Fibroblast of villous mesenchyme (primary cell): ENCODE measurements at regions not wholly inside any gene's neighbourhood (a gene's known extent, or its start where the extent isn't known, plus 50 kb on each side); places are given as distances from the start of the nearest gene placed in this dataset.

Source experiments
- DNase-seq: peaks from one replicate; pipeline ENCODE4 v3.0.0-alpha.2; 2010; ENCODE audit warnings: low read depth
- H3K4me3 ChIP-seq: 2 replicates; pipeline ENCODE4 v1.5.1; 2011; ENCODE audit warnings: low read depth, mild to moderate bottlenecking, low read length
- TF ChIP-seq, protein P1 (sequence below): IDR thresholded peaks from 2 replicates; pipeline ENCODE4 v1.5.1; 2012; ENCODE audit warnings: low read depth, mild to moderate bottlenecking, low read length; ENCODE audit not compliant: insufficient read depth

DNA sequence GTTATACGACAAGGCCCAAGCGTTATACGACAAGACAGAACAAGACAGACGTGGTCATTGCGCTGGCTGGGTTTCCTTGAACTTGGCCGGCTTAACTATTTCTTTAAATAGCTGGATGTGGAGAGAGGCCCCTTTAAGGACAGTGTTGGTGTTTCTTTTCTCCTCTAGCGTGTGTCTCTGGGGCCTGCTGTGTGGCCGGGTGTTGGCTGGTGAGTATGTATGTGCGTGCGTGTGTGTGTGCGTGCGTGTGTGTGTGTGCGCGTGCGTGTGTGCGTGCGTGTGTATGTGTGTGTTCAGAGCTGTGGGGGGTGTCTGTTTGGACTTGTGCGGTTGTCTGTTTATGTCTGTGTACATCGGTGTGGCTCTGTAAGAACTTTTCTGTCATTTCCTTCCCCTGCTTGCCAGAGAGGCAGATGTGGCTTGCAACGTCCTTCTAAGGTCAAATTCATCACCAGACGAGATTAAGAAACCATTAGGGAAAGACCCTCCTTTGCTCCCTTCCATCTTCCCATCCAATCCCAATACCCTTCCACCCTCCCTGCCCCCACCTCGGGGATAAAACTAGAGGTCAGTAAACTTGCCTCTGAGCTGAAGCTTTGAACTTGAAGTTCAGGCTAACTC, 78.6 kb upstream of the TBX3 start:
- H3K4me3 ChIP-seq: no peak overlapping the region
- DNase-seq: peak; percentile 79

DNA sequence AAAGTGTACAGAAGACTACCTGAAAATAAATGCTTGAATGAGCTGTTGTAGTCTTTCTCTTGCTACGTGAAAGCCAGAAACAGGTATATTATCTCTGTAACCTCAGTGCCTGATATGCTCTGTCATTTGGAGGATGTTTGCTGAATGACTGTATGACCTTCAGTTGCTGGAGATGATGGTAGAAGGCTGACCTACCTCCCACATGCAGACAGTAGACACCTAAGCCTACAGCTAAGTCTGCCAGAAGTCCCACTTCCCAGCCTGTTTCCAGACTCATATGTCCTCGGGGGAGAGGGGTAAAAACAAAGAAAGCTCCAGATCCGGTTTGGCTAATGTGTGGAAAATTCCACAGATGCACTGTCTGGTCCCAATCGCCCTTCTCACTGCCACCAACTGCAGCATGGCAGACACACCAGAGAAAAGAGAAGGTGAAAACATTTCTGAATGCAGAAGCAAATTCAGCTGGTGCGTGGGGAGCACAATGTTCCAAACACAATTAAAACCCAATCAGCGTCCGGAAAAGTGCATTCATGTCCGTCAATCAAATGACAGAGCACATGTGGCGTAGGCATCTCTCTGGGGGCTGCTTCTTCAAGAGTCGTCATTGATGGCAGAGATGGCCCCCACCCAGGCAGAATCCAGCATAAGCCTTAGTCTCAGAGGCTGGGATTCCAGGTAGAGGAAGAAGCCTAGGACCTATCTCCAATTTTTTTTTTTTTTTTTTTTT, 76.3 kb upstream of the TBX3 start:
- DNase-seq: no peak
- H3K4me3 ChIP-seq: no peak overlapping the region
- TF ChIP-seq, protein P1, sequence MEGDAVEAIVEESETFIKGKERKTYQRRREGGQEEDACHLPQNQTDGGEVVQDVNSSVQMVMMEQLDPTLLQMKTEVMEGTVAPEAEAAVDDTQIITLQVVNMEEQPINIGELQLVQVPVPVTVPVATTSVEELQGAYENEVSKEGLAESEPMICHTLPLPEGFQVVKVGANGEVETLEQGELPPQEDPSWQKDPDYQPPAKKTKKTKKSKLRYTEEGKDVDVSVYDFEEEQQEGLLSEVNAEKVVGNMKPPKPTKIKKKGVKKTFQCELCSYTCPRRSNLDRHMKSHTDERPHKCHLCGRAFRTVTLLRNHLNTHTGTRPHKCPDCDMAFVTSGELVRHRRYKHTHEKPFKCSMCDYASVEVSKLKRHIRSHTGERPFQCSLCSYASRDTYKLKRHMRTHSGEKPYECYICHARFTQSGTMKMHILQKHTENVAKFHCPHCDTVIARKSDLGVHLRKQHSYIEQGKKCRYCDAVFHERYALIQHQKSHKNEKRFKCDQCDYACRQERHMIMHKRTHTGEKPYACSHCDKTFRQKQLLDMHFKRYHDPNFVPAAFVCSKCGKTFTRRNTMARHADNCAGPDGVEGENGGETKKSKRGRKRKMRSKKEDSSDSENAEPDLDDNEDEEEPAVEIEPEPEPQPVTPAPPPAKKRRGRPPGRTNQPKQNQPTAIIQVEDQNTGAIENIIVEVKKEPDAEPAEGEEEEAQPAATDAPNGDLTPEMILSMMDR: no peak

More for the DNA sequence above, 78.6 kb upstream of the TBX3 start:
- TF ChIP-seq, protein P1: no peak

DNA sequence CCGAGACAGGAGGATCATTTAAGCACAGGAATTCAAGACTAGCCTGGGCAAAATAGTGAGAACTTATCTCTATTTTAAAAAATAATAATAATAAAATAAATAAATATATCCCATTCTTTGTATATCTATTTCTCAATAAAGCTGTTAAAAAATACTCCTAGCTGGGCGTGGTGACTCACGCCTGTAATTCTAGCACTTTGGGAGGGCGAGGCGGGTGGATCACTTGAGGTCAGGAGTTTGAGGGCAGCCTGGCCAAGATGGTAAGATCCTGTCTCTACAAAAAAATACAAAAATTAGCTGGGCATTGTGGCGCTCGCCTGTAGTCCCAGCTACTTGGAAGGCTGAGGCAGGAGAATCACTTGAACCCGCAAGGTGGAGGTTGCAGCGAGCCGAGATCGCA, 75.7 kb upstream of the TBX3 start:
- TF ChIP-seq, protein P1: no peak
- no peak for DNase-seq
- no peak overlapping the region for H3K4me3 ChIP-seq

DNA sequence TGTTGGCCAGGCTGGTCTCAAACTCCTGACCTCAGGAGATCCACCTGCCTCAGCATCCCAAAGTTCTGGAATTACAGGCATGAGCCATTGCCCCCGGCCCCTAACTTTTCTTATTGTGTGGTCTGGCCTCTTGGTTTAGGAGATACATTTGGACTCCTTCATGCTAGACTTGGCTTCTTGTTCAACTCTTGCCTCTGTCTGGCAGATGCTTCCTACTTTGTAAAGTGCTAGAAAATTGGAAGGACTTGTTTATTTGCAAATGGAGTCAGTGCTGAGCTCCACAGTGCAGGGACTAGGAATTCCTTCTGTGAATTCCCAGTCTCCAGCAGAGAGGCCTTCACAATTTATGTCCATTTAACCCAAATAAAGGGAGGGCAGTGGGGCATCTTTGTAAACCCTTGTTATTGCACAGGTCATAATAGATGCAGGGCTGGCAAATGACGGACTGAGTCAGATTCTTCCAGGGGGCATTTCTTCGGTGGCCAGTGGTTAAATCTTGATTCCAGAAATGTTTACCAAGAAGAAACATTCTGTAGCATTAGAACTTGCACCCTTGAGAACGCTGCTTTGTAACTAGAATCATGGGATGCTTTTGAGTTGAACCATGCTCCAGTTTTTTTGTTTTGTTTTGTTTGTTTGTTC, 73.8 kb upstream of the TBX3 start:
- H3K4me3 ChIP-seq: no peak overlapping the region
- no peak for DNase-seq
- TF ChIP-seq, protein P1: no peak

DNA sequence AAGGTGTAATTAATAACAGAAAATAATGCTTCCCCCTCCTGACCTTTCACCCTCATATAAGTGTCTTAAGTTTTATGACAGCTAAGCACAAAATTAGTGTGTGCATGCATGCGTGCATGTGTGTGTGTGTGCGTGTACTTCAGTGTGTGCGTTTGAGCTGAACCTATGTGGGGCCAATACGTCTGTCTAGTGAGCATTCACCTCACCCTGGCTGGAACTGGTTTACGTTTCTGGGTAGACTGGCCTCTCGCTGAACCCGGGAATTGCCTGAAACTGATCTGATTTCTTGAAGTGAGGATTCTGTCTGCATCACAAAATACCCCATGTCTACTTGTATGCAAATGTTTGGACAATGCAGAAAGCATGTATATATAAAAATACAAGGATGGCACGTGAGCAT, 68.2 kb upstream of the TBX3 start:
- TF ChIP-seq, protein P1: no peak
- no peak overlapping the region for H3K4me3 ChIP-seq
- DNase-seq: no peak

DNA sequence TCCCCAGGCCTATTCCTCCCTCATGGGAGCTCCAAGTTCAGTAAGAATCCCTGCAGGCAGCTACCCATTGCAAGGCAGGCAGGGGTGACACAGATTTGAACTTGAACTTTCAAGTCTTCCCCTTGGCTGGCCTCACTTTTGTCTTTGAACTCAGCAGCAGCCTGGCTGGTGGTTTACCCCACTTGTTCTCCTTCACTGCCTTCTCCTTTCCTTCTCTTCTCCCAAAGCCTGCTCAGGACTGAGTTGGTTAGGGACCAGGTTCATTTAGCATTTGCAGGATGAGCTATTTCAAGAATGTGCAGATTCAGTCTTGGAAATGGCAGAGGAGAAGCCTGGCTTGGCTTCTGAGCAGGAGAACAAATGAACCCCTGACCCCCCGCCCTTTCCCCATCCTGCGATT, 67.7 kb upstream of the TBX3 start:
- no peak for DNase-seq
- no peak overlapping the region for H3K4me3 ChIP-seq
- TF ChIP-seq, protein P1: no peak
